ENCODE measurements at regions not wholly inside any gene's neighbourhood (a gene's known extent, or its start where the extent isn't known, plus 50 kb on each side); places are given as distances from the start of the nearest gene placed in this dataset.

DNA sequence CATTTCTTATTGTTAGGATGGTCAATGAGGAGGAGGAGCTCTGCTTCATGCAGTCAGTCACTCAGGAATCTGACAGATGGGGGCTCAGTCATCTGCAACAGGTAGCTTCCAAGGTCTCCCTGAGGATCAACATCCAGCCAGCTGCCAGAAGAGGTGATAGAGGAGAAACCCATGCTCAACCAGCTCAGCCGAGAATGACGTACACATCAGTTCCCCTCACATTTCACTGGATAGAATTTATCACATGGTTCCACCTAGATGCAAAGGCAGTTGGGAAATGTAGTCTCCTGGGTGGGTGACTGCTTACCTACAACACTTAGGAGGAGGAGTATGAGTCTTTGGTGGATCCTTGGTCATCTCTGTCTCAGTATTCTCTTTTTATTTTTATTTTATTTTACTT is 144.5 kb downstream of the CEBPB start:
- TF ChIP-seq CTCF (conservative IDR thresholded peaks at IDR 0.05; ENCODE audit: low read depth, low read length) (no peak), EZH2 (IDR thresholded peaks at IDR 0.05; ENCODE audit: low read length, unreplicated experiment) (no peak)
